Glomerular endothelial cell (primary cell): ENCODE measurements at regions not wholly inside any gene's neighbourhood (a gene's known extent, or its start where the extent isn't known, plus 50 kb on each side); places are given as distances from the start of the nearest gene placed in this dataset.

Experiments
- DNase-seq: peaks from one replicate; pipeline ENCODE4 v3.0.0-alpha.2; 2011; ENCODE audit warnings: low read depth, low spot score; ENCODE audit errors: extremely low read depth

DNA sequence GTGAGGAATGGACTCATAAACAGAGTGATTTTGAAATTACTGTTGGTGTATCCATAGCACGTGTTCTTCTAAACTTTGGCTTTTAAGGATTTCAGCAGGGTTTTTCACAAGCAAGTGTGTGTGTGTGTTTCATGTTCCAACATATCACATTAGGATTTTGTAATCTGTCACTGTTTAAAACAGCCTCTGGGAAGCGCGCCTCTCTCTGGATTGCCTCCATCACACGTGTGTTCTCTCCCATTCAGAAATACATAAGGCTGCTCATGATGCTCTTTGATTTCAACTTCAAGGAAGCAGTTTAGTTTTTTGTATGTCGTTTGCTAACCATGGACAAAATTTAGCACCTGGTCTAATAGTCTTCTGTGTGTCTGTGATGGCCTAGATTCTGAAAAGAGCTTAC is 370.4 kb downstream of the MTX2 start:
- DNase-seq: no peak

GRCh38 chr2:176641436-176641835 is 372.2 kb downstream of the MTX2 start:
- no peak for DNase-seq

- no peak for DNase-seq
These were observed 372.8 kb downstream of the MTX2 start for GRCh38 chr2:176642074-176642473.

DNA sequence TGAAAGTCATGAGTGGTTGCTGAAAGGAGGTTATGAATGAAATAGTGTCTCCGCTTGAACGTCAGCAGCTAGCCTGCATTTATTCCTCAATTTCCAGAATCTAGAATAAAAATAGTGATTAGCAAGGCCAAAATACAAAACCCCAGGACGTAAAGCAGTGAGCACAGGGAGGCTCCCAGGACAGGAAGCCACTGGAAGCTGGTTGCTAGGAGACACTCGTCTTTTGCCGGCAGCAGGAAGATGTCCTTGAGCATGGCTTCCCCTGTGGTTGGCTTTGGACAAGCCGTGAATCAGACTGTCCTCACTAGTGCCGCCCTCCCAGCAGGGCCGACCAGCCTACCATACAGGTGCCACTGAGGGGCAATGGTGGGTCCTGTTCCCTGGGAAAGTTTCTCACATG is 374.4 kb downstream of the MTX2 start:
- no peak for DNase-seq

GRCh38 chr2:176645494-176645893 is 376.3 kb downstream of the MTX2 start:
- DNase-seq: no peak

DNA sequence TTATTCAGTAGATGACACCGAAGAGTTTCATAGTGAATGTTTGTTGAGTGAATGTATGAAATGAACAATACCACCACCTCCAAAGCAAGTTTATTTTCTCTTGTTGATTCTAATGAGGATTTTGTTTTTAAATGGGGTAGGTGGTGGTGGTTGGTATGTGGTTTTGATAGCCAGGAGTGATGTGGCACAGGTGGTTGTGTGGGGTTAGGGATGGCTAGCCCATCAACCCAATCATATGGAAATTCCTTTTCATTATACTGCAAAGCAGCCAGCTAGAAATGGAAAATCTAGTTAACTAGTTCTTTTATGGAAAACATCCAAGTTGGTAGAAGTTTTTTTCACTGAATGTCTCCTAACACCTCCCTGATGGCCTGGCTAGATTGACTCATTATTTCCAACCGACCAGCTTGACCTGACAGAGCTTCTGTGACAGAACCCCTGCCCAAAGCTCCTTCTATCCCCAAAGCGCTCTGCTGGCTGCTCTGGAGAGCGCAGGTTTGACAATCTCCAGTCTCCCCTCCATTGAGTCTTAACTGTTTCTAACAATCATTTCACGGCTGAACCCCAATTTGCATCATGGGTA is 376.9 kb downstream of the MTX2 start:
- DNase-seq: no peak

- no peak for DNase-seq
These were observed 378.3 kb downstream of the MTX2 start for GRCh38 chr2:176647325-176648165.

- no peak for DNase-seq
These were observed 379.6 kb downstream of the MTX2 start for GRCh38 chr2:176648700-176649297.

- no peak for DNase-seq
These were observed 381.0 kb downstream of the MTX2 start for GRCh38 chr2:176650104-176650837.

GRCh38 chr2:176650838-176651555 is 381.8 kb downstream of the MTX2 start:
- DNase-seq: no peak

DNA sequence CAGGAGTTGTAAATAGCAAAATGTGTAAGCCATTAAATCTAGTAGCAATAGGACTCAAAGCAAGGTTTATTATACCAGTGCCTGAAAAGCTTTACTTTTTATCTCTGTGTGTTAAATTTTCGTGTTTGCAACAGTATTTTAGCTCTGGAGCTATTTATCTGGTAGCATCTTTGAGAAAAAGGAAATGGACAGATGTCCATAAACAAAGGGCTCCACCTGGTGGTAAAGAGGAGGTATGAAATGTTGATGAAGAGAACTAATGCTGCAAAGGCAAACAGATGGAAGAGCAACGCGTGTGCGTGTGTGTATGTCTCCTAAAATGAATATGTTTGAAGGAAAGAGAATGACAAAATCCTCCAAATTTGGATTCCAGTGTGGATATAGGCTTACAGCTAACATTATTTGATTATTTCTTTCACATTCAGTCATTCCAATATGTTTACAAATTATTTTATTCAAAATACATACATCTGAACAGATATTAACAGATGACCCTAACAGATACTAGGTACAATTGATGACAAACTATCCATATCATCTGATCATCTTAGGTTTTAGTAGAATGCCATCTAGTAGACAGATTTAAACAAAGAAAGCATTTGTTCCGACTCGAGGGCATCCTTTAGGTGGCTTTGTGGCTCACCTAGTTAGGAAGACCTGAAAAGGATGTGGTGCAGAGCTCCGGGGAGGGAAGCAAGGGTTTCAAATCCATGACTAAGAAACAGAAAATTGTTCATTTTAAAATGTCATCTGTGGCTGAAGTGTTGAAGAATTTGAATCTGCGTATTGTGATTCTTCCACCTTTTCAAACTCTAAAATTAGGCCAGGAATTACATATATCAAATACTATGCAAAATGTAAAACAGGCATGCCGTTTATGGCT is 383.3 kb downstream of the MTX2 start:
- DNase-seq: no peak

GRCh38 chr2:176653479-176654443 is 384.5 kb downstream of the MTX2 start:
- DNase-seq: no peak

DNA sequence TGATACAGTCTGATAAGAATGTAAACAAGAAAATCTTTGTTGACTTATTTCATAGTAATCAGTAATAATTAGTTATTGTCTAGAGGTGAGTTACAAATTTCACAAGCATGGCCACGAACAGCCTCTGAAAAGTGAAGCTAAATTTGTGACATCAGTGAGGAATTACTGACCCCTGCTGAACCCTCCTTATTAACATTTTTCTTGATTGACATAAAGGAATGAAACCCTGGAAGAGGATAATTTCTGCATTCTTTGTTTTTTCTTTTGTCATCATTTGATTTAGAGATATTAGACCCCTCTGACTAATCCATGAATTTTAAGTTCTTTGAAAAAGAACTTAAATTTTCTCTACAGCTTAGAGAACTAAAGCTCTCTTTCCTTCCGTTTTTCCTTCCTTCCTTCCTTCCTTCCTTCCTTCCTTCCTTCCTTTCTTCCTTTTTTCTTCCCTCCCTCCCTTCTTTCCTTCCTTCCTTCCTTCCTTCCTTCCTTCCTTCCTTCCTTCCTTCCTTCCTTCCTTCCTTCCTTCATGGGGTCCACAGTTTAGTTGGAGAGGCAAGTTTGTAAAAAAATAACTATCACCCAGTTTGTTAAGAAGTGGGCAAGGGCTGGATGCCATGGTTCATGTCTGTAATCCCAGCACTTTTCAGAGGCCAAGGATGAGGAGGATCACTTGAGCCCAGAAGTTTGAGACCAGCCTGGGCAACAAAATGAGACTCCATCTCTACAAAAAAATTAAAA is 387.0 kb downstream of the MTX2 start:
- DNase-seq: no peak

GRCh38 chr2:176656776-176657140 is 387.5 kb downstream of the MTX2 start:
- no peak for DNase-seq

DNA sequence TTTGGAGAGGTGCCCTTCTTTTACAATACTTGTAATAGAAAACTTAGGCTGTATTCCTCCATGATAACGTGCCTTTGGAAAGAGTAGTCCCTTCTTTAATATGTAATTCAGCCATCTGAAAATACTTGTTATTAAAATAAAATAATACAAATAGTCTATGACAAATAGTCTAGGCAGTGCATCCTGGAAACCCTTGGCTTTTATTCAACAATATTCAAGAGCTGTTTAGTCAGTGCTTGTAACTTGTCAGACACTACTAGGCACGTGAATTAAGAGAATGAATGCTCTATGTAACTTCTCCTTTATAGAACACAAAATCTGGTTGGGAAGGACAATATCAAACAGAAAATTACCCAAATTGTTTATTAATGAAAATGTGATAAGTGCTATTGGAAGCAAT is 388.2 kb downstream of the MTX2 start:
- DNase-seq: no peak

- no peak for DNase-seq
These were observed 389.5 kb downstream of the MTX2 start for GRCh38 chr2:176658708-176659107.

DNA sequence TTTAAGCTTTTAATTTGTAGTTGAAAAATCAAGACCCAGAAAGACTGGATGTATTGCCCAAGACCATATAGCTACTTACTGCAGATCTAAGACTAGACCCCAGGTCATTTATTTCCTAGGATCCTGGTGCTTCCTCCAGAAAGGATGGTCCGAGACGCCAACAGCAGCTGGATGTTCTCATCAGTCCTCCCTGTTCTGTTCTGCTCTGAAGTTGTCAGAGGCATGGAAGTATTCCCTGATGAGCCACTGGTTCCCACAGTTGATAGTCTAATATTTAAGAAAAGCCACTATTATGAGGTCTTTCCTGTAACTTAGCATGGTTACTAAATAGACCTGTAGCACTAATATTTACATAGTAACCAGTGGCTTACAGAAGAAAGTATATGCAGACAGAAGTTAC is 393.5 kb downstream of the MTX2 start:
- no peak for DNase-seq

- no peak for DNase-seq
These were observed 395.2 kb downstream of the MTX2 start for GRCh38 chr2:176664478-176664877.
